GM21619 (cell line): ENCODE measurements at regions not wholly inside any gene's neighbourhood (a gene's known extent, or its start where the extent isn't known, plus 50 kb on each side); places are given as distances from the start of the nearest gene placed in this dataset.

Experiments
- ATAC-seq: cut with Tn5 transposase; IDR thresholded peaks from one replicate; pipeline ENCODE4 v1.9.1; 2021; ENCODE audit not compliant: unreplicated experiment

- ATAC-seq, result no peak
Measured at GRCh38 chr13:85247780-85248179, 551.4 kb downstream of the SLITRK6 start.

DNA sequence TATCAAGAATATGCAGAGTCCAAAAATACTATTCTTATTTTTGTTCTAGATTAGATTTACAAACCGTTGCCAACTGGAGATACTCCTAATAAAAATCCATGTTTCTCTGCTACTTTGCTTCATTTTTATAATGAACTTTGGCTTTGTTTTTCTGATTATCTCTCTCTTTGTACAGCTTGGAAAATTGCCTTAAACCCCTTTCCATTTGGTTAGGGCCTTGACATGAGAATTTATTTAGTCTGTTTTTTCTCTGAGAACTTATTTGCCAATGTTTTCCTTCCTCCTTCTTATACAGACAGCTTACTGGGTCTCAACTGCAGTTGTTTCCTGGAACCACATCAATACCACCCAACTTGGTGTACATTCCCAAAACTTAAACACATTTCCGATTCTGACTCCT, 555.4 kb downstream of the SLITRK6 start:
- ATAC-seq, result no peak

DNA sequence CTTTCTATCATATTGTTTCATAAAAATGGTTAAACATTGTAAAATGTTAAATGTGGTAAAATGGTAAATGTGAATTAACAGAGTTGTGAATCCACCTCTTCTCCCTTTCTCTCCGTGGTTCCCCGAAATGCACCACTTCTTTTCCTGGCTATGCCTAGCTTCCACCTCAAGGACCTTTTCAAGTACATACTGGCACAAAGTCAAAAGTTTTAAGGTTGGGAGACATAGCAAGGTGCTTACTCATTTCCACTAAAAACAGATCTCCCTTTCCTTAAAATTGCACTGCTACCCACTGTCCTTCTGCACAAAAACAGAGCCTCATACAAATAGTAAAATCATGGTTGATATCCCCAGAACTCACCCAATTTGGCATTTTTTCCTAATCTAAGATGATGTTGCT, 558.2 kb downstream of the SLITRK6 start:
- ATAC-seq, result no peak

DNA sequence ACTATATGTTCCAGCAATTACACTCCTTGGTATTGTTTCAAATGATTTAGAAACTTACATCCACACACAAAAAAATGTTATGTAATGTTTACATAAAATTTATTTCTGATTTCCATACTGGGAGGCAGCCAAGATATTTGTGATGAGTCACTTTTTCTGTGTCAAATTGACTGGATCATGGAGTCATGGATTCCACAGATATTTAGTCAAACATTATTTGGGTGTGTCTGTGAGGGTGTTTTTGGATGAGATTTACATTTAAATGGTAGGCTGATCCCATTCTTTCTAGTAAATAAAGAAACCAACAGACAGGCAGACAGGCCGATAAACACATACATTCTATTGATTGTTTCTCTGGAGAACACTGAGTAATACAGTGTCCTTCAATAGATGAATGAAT, 562.8 kb downstream of the SLITRK6 start:
- no peak for ATAC-seq

DNA sequence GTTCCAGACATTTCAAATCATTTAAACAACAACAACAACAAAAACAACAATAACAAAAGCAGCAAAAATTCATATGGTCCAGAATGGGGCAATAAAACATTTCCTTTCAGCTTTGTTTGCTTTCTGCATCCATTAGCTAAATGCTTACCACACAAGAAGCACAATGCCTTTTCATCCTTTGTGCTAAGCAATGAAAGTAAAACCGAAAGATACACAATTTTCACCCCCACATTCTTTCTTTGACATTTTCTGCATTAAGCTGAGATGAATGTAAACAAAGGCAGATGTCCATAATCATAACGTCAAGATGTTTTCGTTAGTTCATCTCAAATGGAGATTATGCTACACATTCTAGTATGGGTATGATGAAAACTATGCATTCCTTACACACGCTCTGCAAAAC, 568.5 kb downstream of the SLITRK6 start:
- no peak for ATAC-seq

DNA sequence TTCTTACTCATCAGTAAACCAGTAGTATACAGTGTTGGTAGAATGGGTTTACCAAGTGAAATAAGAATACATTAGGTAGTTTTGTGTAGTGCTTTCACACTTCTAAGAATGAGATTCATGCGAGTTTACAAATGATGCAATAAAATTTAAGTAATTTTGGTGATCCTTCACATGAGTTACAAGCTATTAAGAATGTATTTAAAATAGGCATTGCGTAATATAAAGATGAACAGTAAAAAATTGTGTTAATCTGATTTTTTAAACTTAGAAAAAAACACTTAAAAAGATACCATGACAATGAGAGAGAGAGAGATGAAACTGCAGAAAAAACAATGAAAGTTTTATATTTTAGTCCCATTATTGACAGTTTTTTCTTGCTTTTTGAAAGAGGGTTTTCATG, 570.5 kb downstream of the SLITRK6 start:
- ATAC-seq, result no peak

DNA sequence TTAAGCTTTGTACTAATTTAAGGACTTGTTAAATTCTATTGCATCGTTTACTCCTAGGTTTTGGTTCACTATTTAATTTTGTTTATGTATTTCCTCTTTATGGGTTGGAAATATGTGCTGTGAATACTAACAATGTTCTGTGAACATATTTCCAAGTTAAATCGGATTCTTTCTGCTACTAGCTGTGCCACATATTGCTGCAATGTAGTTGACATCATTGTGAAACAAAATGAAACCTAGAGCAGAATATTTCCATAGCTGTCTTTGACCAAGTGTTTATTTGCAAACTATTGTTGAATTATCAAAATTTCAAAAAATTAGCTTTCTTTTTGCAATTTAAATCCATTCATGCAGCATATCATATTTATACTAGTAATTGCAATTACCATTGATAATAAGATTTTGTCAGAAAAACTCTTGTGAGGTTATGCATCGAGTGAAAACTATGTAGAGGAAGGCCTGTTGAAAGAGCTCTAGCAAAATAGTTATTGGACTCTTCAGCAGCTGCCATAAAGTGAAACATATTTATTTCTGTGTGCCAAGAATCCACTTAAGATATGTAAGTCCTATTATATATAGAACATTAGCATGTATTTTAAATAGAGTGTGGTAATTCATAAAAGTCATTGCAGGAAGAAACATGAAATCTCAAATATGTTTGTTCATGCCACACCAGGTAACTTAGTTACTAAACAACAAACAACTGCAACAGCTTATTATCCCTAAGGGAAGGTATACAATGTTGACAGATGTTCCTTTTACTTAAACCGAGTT, 575.1 kb downstream of the SLITRK6 start:
- ATAC-seq, result no peak

GRCh38 chr13:85216576-85216975, 582.6 kb downstream of the SLITRK6 start:
- no peak for ATAC-seq

DNA sequence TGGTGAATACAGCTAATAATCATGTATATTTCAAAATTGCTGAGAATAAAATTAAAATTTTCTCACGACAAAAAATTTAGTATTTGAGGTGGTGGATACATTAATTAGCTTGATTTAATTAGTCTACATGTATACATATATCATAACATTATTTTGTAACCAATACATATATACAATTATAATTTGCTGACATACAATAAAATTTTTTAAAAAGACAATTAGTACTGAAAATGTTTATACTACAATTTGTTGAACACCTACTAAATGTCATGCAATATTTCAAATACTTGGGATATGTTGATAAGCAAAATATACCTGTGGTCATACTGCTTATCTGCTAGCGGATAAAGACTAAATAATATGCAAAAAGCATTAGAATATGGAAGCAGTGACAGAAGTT, 586.5 kb downstream of the SLITRK6 start:
- no peak for ATAC-seq

DNA sequence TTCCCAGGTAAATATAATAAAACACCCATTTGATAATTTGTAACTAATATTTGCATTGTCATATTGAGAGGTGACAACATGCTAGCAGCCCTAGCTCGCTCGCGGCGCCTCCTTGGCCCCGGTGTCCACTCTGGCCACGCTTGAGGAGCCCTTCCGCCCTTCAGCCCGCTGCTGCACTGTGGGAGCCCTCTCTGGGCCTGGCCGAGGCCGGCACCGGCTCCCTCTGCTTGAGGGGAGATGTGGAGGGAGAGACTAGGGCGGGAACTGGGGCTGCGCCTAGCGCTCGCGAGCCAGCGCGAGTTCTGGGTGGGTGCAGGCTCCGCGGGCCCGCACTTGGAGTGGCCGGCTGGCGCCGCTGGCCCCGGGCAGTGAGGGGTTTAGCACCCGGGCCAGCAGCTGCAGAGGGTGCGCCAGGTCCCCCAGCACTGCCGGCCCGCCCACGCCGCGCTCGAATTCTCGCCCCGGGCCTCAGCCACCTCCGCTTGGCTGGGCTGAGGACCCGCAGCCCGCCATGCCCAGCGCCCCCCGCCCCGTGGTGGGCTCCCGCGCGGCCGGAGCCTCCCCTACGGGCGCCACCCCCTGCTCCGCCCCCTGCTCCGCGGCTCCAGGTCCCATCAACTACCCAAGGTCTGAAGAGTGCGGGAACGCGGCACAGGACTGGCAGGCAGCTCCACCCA, 594.4 kb downstream of the SLITRK6 start:
- no peak for ATAC-seq

DNA sequence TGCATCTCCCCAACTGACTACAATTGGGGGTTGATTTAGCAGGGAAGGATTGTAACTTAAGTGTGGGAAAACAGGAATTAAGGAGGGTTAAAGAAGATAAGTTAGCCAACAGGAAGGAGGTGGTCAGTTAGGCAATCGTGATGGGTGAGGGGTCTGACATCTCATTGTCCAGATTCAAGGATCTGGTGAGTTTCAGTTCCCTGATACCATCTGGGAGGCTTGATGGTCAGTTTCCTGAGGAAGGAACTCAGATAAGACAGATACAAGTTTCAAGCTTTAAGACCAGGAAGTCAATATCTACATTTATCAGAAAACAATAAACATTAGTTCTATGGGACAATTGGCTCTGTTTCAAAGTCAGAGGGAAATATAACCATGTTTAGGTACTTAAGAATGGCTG, 601.8 kb downstream of the SLITRK6 start:
- no peak for ATAC-seq

GRCh38 chr13:85194482-85194881, 604.7 kb downstream of the SLITRK6 start:
- no peak for ATAC-seq

DNA sequence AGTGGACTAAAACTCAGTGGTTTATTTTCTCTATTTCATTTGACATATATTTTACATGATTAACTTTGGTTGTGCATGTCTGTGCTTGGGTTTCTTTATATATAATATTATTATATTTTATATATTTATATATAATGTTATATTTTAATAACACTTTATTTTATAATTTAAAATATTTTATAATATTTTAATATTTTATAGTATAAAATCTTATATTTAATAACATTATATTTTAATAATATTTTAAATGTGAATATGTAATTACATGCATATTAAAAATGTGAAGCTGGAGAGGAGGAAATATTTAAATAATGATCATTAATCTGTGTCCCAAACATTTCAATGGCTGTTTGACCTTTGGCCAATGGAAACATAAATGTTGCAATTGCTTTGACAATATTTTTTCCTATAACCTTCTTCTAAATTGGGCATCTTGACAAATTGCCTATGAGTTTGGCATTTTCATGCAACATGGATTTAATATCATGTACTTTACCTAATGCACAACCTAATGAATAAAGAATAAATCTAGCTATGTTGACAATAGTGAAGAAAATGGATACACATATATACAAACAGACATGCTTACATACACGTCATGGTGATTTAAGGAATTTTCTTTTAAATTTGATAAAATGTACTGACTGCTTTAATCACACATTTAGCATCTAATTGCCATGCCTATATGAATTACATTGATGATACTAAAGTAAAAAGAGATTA, 607.1 kb downstream of the SLITRK6 start:
- ATAC-seq, result no peak

- ATAC-seq, result no peak
Measured at GRCh38 chr13:85186356-85187045, 612.7 kb downstream of the SLITRK6 start.

- no peak for ATAC-seq
Measured at GRCh38 chr13:85174291-85174690, 624.9 kb downstream of the SLITRK6 start.

- ATAC-seq, result no peak
Measured at GRCh38 chr13:85170372-85170771, 628.8 kb downstream of the SLITRK6 start.

- ATAC-seq, result no peak
Measured at GRCh38 chr13:85166891-85167290, 632.3 kb downstream of the SLITRK6 start.

- ATAC-seq, result no peak
Measured at GRCh38 chr13:85163063-85163462, 636.2 kb downstream of the SLITRK6 start.

GRCh38 chr13:85148009-85148408, 651.2 kb downstream of the SLITRK6 start:
- no peak for ATAC-seq

- no peak for ATAC-seq
Measured at GRCh38 chr13:85142351-85142927, 656.8 kb downstream of the SLITRK6 start.

DNA sequence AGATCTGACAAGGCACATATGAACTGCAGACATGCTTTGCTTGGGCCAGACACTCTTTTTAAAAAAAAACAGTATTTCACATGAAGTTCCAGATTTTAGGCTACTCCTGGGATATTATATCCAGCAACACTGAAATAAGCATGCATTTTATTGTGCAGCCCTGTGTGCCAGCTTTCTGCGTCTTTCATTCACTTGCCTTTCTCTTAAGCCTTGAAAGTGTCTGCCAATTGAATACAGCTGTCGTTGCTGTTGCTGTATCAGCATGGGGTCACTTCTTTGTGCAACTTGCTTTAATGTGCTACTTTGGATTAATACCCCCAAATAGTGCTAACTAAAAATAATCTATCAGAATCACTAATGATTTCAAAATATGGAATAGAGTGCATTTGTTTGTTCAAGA, 657.8 kb downstream of the SLITRK6 start:
- no peak for ATAC-seq
